EH (cell line): ENCODE measurements at regions not wholly inside any gene's neighbourhood (a gene's known extent, or its start where the extent isn't known, plus 50 kb on each side); places are given as distances from the start of the nearest gene placed in this dataset.

Experiments used
- DNase-seq: peaks from one replicate; pipeline ENCODE4 v3.0.0-alpha.2; 2015; ENCODE audit warnings: low read depth

DNA sequence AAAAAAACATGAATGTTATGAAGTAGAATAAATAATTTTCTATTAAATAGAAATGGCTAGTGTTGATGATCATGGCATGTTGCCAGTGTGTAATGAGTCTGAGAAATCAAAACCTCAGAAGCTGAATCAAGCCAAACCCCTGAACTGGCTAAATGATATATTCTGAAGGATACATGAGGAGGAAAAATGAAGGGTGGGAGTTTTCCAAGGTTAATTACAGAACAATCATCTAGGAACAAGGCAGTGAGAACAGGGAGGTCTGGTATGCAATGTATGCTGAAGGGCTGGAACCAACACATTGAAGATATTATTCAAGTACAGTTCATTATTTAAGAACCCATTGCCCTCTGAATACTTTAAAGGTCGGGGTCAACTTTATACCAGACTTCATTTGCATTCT lies 309.1 kb upstream of the NRIP1 start:
- no peak for DNase-seq

DNA sequence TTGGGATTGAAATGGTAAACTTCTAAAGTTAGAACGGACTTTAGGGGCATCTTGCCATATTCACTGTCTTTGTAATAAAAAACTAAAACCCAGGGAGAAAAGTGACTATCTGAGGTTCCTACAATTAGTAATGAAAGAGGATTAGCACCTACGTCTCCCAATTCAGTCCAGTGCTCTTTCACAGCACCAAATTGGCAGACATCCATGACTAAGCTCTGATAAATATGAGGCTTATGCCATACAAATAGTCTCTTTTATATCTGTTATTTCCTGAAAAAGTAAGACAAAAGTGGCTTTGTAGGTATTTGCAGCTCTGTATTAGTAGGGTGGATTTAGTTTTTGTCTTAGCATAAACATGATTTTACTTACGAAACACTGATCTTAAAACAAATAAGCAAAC lies 315.0 kb upstream of the NRIP1 start:
- no peak for DNase-seq

DNA sequence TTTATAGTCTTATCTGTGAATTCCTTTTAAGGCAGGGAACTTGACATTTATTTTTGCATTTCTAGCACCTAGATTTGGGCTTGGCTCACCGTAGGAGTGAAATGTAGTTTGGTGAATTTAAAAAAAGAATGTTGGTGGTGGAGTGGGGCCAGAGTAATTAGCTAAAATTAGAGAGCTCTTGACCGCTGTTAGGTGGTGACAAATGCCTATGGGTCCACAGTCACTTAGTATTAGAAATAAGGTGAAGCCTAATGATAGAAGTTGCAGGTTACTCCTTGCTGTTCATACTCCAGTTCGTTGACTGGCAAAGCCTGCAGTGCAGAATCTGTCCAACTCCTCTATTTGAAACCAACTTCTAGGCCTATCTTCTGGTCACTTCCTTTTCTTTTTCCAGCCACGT lies 318.8 kb upstream of the NRIP1 start:
- no peak for DNase-seq

DNA sequence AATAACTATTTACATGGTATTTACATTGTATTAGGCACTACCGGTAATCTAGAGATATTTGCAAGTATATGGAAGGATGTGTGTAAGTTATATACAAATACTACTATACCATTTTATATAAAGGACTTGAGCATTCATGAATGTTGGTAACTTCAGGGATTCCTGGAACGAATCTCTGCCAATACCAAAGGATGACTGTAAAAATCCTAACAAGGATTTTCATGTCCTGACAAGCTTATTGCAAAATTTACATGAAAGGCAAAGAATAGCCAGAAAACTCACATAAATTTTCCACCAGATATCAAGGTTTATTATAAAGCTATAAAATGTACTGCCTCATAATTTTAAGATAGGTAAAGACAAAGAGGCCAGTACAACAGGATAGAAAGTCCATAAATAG lies 325.2 kb upstream of the NRIP1 start:
- no peak for DNase-seq

DNA sequence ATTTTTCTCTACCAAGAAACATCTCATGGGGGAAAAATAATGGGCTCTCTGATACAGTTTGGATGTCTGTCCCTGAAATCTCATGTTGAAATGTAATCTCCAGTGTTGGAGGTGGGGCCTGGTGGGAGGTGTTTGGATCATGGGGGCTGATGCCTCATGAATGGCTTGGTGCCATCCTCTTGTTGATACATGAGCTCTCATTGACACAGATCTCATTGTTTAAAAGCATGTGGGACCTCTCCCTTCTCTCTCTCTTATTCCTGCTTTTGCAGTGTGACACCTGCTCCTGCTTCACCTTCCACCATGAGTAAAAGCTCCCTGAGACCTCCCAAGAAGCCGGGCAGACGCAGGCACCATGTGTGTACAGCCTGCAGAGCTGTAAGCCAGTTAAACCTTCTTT lies 332.5 kb upstream of the NRIP1 start:
- no peak for DNase-seq

DNA sequence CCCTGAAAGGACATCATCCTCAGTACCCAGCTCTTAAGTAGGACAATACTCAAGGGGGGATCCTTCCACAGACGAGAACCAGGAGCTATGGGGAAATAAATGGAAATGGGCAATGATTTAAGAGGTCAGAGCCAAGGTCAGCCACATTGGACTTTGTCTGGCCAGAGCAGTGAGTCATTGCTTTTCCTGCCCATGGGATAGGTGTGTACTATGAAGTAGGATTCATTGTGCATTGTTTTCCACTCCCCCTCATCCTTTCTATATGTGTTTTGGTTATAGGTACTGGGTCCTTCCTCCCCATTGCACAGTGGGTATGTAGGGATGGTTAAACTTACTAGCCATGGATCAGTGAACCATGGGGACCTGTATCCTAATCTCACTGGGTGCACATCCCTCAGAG lies 328.9 kb upstream of the USP25 start:
- no peak for DNase-seq

DNA sequence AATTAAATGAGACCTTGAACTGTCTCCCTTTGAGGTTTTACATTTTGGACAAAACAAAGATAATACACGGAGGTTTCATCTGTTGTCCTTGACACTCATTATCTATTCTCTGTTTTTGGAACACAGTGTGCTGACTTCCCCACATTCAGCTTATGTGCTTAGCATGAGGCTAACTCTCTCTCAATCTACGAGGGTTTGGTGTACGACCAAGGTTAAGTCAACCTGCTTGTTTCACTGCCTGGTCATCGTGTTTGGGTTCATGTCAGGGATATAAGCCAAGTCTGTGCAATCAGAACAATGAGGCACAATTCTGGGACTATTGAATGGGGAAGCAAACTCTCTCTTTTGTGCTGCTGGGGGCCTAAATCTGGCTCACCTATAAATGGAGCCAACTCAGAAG lies 328.5 kb upstream of the USP25 start:
- DNase-seq = no peak

DNA sequence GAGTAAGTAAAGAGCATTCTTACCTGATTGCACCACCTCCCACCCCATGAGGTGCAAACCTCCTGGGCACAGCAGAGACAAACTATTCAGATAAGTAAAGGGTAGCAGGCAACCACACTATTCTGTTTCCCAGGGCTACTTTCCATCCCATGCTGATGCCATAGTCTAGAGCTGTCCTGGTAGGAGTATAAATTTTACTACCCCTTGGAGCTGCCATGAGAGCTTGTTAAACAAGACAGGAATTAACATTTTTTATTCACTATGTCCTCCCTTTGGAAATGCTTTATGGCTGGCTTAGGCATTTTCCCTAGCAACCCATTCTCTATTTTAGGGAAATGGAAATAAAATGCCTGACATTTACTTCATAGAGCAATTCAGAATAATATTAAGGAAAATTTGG lies 324.6 kb upstream of the USP25 start:
- DNase-seq = no peak

DNA sequence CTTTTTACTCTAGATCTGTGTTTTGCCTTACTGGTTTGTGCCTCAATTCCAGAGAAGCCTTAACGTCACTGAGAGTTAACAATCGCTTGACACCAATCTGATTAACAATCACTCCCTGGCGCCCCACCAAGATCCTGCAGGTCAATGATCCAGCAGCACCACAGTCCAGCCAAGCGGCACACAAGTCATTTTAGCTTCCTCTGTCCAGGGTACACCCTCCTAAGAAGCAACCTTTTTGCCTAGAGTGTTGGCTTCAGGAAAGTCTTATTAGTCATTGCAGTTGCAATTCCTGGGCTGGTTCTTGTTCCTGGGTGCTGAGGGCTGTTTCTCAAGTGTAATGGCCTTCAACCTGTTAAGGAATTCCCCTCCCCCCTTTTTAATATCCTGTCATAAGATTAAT lies 323.0 kb upstream of the USP25 start:
- no peak for DNase-seq

DNA sequence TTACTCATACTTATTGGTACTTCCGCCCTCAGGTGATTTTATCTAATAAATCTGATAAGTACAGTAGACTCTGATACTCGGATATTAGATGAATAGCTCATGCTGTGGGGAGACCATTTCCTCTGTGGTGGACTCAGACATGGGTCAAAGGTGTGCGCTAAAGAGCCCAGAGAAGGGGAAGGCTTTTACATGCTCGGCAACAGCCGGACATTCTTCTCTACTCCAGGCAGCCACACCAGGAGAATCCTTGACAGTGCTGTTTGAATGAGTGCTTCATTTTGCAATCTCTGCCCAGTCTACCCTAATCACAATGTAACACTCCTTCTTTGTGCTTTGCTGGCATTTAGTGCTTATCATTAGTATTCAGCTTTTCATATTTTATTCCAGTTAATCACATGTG lies 322.2 kb upstream of the USP25 start:
- DNase-seq = no peak

DNA sequence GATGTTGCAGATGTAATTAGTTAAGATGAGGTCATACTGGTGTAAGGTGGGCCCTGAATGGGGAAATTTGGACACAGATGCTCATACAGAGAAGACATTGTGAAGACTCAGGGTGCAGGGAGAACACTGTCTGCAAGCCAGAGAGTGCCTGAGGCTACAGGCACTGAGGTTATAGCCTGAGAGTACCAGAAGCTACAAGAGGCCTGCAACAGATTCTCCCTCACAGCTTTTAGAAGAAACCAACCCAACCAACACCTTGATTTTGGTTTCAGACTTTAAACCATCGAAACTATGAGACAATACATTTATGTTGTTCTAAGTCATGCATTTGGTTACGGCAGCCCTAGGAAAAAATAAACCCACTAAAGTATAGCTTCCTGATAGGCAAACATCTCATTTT lies 321.7 kb upstream of the USP25 start:
- DNase-seq = no peak

DNA sequence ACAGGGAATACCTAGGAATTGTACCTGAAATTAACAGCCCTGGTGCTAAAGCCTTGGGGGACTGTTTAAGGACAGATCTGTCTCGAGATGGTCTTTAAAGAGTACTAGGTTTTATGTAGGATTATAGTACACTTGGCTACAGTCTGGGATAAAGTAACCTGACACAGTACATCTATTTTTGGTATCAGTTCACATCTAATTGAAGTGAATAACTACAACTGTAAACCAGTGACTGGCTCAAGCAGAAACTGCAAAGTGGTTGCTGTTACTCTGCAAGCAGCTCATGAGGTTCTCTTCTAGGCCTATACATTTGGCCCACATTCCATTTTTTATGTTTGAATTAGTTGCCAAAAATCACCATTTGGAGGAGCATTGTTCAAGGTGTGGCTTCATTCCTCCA lies 320.8 kb upstream of the USP25 start:
- no peak for DNase-seq

DNA sequence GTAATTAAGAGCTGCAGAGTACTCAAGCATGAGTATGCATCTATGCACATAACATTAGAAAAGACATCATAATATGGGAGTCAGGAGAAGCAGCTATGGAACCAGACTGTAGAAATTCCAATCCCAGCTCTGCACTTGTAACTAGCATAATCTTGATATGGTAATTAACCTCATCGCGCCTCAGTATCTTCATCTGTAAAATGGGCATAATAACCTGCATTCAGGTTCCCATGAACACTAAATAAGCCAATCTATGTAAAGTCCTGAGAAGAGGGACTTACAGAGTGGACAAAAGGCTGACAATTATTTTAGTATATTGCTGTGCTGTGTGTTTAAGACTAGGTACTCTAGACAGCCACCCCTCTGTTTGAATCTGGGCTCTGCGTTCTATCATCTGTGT lies 318.9 kb upstream of the USP25 start:
- no peak for DNase-seq

DNA sequence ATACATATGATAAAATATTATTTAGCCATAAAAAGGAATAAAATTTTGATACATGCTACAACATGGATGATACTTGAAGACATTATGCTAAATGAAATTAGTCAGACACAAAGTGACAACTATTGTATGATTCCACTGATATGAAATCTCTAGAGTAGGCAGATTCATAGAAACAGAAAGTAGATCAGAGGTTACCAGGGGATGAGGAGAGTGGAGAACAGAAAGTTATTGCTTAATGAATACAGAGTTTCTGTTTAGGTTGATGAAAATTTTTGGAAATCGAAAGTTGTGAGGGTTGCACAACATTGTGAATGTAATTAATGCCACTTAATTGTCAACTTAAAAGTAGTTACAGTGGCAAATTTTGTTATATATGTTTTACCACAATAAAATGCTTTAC lies 315.7 kb upstream of the USP25 start:
- DNase-seq = no peak

DNA sequence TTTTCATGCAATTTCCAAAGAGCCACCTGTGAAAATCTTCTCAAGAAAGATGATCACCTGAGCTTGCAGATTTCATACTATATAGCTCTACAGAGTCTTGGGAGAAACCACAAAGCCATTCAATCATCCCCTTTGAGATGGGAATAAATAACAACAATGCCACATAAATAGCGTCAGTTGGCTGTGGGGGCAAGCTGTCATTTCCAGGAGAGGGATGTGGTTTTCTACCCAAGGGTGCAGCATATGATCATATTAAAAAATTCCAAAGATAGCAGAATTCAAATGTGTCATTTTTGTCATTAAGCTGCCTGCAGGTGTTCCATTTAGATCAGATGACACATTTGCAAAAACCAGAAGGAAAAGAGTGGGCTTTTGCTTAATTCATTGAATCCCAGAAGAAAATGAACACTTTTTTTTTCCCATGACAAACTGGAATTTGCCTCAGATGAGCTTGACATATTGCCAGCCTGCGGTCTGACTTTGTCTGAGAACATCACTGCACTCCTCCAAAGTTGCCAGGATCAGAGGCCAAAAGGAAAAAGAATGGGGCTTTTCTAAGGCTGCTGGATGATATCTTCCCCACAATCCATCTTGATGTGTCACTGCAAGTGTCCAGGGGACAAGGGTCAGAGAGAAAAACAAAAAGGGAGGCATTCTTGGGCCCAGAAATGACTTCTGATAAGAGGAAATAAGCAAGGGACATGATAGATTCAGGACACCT lies 314.1 kb upstream of the USP25 start:
- no peak for DNase-seq

DNA sequence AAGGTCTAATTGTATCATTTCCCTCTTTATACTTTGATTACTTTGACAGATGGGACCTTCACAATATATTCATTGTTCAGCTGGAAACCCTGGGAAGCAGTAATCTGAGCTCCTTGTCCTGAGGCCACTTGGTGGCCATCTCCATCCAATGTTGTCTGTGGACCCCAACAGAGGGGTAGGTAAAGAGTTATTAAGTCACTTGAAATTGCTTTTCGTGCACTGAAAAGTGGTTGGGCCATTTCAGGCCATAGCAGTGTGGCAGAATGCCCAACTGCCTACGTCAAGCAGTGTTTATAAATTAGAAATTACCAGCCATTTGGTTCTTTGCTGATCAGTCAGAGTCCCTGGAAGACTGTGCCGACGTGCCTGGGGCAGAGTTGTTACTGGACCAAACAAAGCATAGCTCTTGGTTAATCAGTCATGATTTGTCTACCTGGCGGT lies 308.3 kb upstream of the USP25 start:
- no peak for DNase-seq

DNA sequence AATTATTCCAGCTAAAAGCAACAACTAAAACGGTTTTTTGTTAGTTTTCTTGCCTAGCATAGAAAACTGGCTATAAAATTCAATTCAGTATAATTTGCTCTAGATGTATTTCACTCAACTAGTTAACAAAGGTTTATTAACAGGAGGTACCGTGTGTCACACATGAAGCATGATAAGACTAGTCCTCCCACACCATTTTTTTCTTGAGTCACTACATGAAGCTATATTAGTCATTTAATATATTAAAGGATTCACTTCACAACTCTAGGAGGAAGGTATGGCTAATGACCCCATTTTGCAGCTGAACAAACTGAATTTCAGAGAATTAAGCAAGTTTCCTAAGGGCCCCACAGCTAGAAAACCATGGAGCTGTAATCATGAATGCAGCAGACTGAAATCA lies 307.8 kb upstream of the USP25 start:
- no peak for DNase-seq

DNA sequence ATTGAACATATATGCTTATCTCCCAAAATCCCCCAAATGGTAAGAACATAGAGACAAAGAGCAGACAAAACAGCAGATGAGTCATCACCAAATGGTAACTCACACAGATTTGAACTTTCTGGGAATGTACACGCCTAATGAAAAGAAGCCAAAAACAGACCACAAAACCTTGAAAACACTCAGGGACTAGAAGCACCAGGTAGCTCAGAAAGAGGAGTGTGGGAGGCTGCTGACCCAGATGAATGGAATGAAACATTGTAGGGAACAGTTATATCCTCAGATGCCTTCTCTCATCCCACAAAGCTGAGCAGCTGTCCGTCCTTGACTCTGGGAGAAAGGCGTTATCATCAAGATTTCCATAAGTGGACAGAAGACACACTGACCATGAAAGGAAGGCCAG lies 307.0 kb upstream of the USP25 start:
- no peak for DNase-seq

DNA sequence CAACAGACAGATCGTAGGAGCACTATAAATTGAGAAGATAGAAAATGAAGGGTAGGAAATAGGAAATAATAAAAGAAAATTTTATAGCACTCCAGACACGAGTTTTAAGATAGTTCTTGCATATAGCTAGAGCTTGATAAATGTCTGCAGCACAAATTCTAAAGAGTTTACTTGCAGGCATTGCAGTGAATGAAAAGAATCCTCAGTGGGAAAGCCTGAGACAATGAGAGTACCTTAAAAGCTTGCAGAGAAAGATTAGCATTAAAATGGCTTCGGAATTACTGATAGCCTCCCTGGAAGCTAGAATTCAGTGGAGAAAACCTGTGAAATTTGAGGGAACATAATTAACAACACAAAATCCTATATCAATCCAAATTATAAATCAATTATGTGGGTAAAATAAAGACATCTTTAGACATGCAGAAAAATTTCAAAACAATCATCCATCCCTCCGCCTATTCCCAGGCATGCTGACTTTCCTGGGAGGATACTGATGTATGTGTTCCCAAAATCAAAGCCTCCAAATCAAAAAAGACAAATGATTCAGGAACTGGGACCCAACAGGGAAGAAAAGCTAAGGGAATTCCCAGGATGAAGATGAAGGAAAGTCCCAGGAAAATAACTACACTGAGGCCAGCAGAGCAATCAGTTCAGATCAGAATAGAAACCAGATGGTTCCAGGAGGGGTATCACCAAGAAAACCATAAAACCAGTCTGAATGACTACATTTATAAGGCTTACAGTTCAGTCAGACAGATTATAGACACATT lies 305.9 kb upstream of the USP25 start:
- DNase-seq = no peak

DNA sequence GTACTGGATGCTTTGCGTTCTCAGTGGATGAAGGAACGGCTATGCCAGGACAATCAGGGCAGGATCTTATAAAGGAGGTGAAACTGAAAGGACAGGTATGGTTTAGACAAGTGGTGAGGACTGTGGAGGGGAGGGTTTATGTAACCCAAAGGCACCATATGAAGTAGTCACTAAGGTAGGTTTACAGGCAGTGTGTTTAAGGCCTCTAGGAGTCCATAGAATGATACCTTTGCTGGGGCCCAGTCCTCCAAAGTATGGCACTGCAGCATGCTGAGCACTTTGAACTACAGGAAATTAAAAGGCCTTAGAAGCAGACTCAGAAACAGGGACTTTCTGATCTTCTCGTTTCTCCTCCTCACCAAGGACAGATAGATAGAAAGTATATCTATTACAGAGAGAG lies 304.7 kb upstream of the USP25 start:
- no peak for DNase-seq

DNA sequence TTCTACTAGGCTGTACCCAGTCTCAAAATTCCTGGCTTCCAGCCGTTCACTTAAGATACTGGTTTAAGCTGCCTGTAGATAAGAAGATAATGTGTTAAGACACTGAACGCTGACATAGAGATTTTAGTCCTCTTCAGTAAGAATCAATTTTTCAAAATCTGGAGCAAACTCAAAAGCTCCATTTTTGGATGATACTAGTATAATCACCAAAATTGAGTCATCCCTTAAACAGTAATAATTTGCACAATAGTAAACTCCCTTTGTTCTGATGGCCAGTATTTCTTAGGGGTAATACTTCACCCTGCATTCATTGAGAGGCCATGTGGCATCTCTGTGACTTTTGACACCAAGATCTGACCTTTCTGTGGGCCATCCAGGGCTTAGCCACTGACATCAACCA lies 299.8 kb upstream of the USP25 start:
- no peak for DNase-seq

DNA sequence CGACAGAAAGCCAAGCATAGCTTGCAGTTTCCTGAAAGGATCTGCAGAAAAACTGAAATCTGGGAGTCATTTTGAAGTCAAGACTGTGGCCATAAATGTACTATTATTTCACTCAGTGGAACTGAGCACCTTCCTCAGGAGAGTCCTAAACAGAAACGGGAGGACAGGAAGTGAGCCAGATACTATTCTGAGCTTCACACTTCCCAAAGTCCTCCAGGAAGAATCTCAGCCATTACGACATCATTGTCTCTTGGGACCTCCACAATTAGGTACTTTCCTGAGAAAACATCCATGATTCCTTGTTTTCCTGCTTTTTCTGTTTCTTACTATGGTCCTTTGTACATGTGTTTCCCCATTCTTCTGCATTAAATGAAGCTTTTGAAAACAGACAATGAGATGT lies 299.2 kb upstream of the USP25 start:
- no peak for DNase-seq

DNA sequence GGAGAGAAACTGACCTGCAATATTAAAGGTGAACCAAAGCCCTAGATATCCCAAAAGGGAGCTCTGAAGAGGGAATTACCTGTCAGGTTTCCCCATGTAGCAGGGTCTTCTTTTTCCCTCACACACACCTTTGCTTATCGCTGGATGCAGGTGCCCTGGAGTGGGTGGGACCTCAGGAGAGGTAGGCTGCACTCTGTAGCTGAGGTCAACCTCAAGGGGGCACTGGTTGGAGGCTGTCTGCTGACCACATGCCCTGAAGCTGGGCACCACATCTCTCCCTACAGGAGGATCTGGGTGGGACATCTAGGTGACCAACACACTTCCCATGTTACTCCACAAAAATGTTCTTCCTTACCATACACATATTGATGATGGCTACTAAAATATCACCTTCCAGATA lies 298.7 kb upstream of the USP25 start:
- no peak for DNase-seq

DNA sequence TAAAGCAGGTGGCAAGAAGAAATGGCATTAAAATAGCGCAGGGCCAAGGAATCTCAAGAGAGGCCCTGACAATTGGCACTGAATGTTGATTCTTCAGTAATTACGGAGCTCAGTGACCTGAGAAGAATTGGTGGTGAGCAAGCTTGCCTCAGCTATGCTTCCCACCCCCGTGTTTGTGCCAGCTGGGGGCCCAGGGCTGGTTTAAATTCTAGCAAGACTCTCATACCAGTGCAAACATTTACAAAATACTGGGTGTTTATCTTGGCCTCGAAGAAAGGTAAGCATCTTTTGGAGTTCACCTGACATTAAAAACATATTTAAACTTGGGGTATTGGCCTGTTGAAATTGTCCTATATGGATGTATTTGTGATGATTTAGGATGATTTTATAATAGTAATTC lies 296.7 kb upstream of the USP25 start:
- no peak for DNase-seq
